Spleen (tissue), 11 donors: ENCODE measurements at regions not wholly inside any gene's neighbourhood (a gene's known extent, or its start where the extent isn't known, plus 50 kb on each side); places are given as distances from the start of the nearest gene placed in this dataset.

Experiments
- DNase-seq: peaks from one replicate; pipeline ENCODE4 v3.0.0-alpha.2; 2020
- H3K27ac ChIP-seq, 8 donors: fragments of 200-600 bp; sonication (generic) in 7 of 8; 1 replicate in 4 of 8; 2 replicates in 4 of 8; pipeline versions ENCODE4 v1.5.0 to v1.8.0; 2016 to 2021; ENCODE audit warnings: inconsistent platforms in 4 of 8, mild to moderate bottlenecking in 4 of 8, moderate library complexity in 1 of 8
- H3K27me3 ChIP-seq, 7 donors: fragments of 200-600 bp; sonication (generic) in 6 of 7; replicated peaks in 1 of 7; 1 replicate in 4 of 7; 2 replicates in 3 of 7; pipeline versions ENCODE4 v1.5.0 to v1.8.0; 2016 to 2021; ENCODE audit warnings: inconsistent platforms in 3 of 7, mild to moderate bottlenecking in 1 of 7
- H3K36me3 ChIP-seq, 6 donors: fragments of 200-600 bp; sonication (generic) in 5 of 6; 1 replicate in 4 of 6; 2 replicates in 2 of 6; pipeline versions ENCODE4 v1.5.0 to v1.8.0; 2016 to 2021; ENCODE audit warnings: inconsistent platforms in 2 of 6
- H3K4me1 ChIP-seq, 6 donors: fragments of 200-600 bp; sonication (generic) in 5 of 6; 1 replicate in 3 of 6; 2 replicates in 3 of 6; pipeline versions ENCODE4 v1.5.0 to v1.8.0; 2016 to 2021; ENCODE audit warnings: inconsistent platforms in 3 of 6
- H3K4me3 ChIP-seq, 8 donors: fragments of 200-600 bp; sonication (generic) in 7 of 8; 1 replicate in 4 of 8; 2 replicates in 4 of 8; pipeline versions ENCODE4 v1.5.0 to v1.8.0; 2016 to 2021; ENCODE audit warnings: inconsistent platforms in 4 of 8, mild to moderate bottlenecking in 4 of 8, moderate library complexity in 2 of 8
- H3K9me3 ChIP-seq, 8 donors: fragments of 200-600 bp; sonication (generic) in 7 of 8; 1 replicate in 4 of 8; 2 replicates in 4 of 8; pipeline versions ENCODE4 v1.5.0 to v1.8.0; 2016 to 2021; ENCODE audit warnings: inconsistent platforms in 4 of 8
- POLR2A ChIP-seq, 3 donors: fragments of 450-650 bp; IDR thresholded peaks; one replicate each; pipeline ENCODE4 v1.5.1; 2017; ENCODE audit warnings: antibody characterized with exemption in 3 of 3, mild to moderate bottlenecking in 1 of 3
- POLR2AphosphoS5 ChIP-seq, 3 donors: sonication (generic); formaldehyde crosslinking; IDR thresholded peaks; one replicate each; pipeline ENCODE4 v1.5.1; 2017; ENCODE audit warnings: antibody characterized with exemption in 3 of 3
- WGBS, 5 donors: extraction: QIAGEN DNeasy Blood & Tissue Kit in 3 of 5; methylation state at CpG; one replicate each; pipeline versions ENCODE4 v1.1.5 to v1.1.7; 2013 to 2018; 5-methylcytosine and 5-hydroxymethylcytosine counted together
- intact Hi-C: fragments of 100-400 bp; cut with DNase I; formaldehyde crosslinking; loops from one replicate; pipeline ENCODE4 v1.15.0; 2023; ENCODE audit warnings: low total_unique reads
- TF ChIP-seq, protein P1 (sequence below), 11 experiments: fragments of 200-600 bp in 7 of 11; fragments of 450-650 bp in 4 of 11; sonication (generic) in 4 of 11; IDR thresholded peaks in 8 of 11; conservative IDR thresholded peaks in 3 of 11; 1 replicate in 7 of 11; 2 replicates in 4 of 11; pipeline versions ENCODE4 v1.4.0 to v1.8.0; 2016 to 2021; ENCODE audit warnings: antibody characterized with exemption in 11 of 11, inconsistent platforms in 4 of 11, mild to moderate bottlenecking in 1 of 11
- donor health status: healthy with polysubstance abuse.
- donor health status: DM: no; HTN: no; CAD: no; lungs with moderate emphysema.
- donor health status: DM: no; HTN: no; CAD: no.
- donor health status: Bipolar disorder and iron deficiency.
- donor health status: healthy.
- donor health status: DM: no; HTN: no; CAD: no.
- donor health status: DM: yes; HTN: yes; CAD: no.

GRCh38 chr3:38964204-38964603, 87.5 kb downstream of the SCN11A start:
- Histone ChIP-seq H3K4me3 (no peak overlapping the region), H3K27ac (no peak overlapping the region), H3K9me3 (no peaks in the 10 kb centered on the region), H3K4me1 (peaks cover 0 to 9% (median 0%) of the 10 kb centered on the region in 6 donors), H3K27me3 (peaks cover 0 to 5% (median 0%) of the 10 kb centered on the region in 7 donors), H3K36me3 (no peaks in the 10 kb centered on the region)
- 70 to 97% (median 91%) methylated on average over 5 of the region's 5 CpGs for WGBS, 5 donors
- DNase-seq = no peak
- TF ChIP-seq POLR2AphosphoS5 (IDR thresholded peaks at IDR 0.05) (no peak), POLR2A (IDR thresholded peaks at IDR 0.05) (no peak)
- TF ChIP-seq, protein P1, sequence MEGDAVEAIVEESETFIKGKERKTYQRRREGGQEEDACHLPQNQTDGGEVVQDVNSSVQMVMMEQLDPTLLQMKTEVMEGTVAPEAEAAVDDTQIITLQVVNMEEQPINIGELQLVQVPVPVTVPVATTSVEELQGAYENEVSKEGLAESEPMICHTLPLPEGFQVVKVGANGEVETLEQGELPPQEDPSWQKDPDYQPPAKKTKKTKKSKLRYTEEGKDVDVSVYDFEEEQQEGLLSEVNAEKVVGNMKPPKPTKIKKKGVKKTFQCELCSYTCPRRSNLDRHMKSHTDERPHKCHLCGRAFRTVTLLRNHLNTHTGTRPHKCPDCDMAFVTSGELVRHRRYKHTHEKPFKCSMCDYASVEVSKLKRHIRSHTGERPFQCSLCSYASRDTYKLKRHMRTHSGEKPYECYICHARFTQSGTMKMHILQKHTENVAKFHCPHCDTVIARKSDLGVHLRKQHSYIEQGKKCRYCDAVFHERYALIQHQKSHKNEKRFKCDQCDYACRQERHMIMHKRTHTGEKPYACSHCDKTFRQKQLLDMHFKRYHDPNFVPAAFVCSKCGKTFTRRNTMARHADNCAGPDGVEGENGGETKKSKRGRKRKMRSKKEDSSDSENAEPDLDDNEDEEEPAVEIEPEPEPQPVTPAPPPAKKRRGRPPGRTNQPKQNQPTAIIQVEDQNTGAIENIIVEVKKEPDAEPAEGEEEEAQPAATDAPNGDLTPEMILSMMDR (IDR thresholded peaks at IDR 0.05 in 8 of 11, conservative IDR thresholded peaks at IDR 0.05 in 3 of 11) = no peak
- intact Hi-C loops = no loop called here

GRCh38 chr3:38960953-38961622, 90.7 kb downstream of the SCN11A start:
- TF ChIP-seq, protein P1 (IDR thresholded peaks at IDR 0.05 in 8 of 11, conservative IDR thresholded peaks at IDR 0.05 in 3 of 11) = peak in 10 of 11 experiments; percentile 12 to 75 (median 58)
- no peak for TF ChIP-seq POLR2AphosphoS5 (IDR thresholded peaks at IDR 0.05)
- 5 to 21% (median 8%) methylated on average over 5 of the region's 5 CpGs for WGBS, 5 donors

DNA sequence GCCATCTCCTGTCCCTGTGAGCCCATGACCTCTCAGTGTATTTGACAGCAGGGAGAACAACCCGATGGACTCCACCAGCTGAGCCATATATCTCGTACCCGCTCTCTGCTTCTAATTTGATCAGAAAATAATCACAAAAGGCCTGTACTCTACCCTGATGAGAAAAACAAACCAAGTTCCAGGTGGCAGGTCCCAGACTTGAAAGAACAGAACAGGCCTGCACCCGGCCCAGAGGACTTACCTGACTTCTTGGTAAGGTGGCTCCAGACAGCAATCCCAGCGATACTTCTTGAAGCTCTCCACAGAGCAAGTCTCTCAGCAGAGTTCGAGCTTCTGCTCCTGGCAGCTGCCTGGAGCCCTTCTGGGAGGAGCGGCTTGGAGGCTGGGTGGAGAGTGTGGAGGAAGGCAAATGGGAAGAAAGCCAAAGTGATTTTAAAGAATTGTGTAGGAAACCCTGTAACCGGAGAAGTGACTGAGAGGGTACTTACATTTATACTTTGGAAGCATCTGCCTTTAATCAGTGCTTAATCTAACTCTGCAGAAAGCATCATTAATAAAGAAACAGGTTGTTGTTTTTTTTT, 91.6 kb downstream of the SCN11A start:
- Histone ChIP-seq H3K27ac (peak overlapping the region in 6 of 8 donors; percentile 1 to 69 (median 55)), H3K4me3 (peak overlapping the region in 1 of 8 donors; percentile 11), H3K9me3 (no peaks in the 10 kb centered on the region), H3K36me3 (no peaks in the 10 kb centered on the region), H3K27me3 (no peaks in the 10 kb centered on the region), H3K4me1 (peaks cover 0 to 9% (median 0%) of the 10 kb centered on the region in 6 donors)
- DNase-seq = no peak
- intact Hi-C loops = no loop called here
- 67 to 79% (median 73%) methylated on average over 8 of the region's 8 CpGs for WGBS, 5 donors
- TF ChIP-seq, protein P1 (IDR thresholded peaks at IDR 0.05 in 8 of 11, conservative IDR thresholded peaks at IDR 0.05 in 3 of 11) = no peak
- TF ChIP-seq POLR2AphosphoS5 (IDR thresholded peaks at IDR 0.05) (no peak), POLR2A (IDR thresholded peaks at IDR 0.05) (no peak)

More at GRCh38 chr3:38960953-38961622, 90.7 kb downstream of the SCN11A start:
- Histone ChIP-seq H3K27me3 (no peaks in the 10 kb centered on the region), H3K36me3 (no peaks in the 10 kb centered on the region), H3K4me1 (peaks cover 0 to 9% (median 0%) of the 10 kb centered on the region in 6 donors), H3K27ac (peak overlapping the region in 7 of 8 donors; percentile 1 to 69 (median 51)), H3K9me3 (no peaks in the 10 kb centered on the region), H3K4me3 (no peak overlapping the region)
- no peak for DNase-seq
- intact Hi-C loops = no loop called here

DNA sequence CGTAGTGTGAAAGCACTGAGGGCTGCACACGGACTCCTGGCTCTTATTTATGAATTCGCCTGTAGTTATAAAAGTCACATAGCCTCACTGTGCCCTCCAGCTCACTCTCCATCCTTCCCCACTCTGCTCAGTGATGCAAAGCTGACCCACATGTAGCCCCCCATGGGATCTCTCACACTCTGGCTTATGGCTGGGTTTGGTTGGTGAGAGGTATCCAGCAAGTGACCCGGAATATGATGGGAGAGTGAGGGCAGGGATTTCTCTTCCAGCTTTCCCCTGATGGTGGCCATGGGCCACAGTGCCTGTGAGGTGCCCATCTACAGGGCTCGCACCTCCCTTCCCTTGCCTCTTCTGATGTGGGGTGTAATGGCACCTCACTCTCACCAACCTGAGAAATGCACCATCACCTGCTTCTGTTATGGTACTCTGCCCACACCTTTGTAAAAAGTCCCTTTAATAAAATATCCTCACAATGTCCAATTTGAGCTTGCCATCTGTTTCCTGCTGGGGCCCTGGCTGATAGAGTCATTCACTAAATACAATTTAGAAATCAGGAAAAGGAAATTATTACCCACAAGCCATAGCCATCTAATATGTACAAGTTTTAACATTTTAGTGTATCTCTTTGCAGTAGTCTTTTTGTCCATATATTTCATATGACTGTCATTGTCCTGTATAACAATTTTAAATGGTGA, 93.6 kb downstream of the SCN11A start:
- no peak overlapping the region for H3K4me3 ChIP-seq
- H3K27ac ChIP-seq = peak overlapping the region in 2 of 8 donors; percentile 4 to 69
- 68 to 83% (median 83%) methylated on average over 5 of the region's 5 CpGs for WGBS, 5 donors
- intact Hi-C loops = no loop called here
- no peaks in the 10 kb centered on the region for H3K9me3 ChIP-seq
- peaks cover 0 to 9% (median 0%) of the 10 kb centered on the region in 6 donors for H3K4me1 ChIP-seq
- H3K36me3 ChIP-seq = no peaks in the 10 kb centered on the region
- no peak for DNase-seq
- no peaks in the 10 kb centered on the region for H3K27me3 ChIP-seq
- TF ChIP-seq POLR2AphosphoS5 (IDR thresholded peaks at IDR 0.05) (no peak), POLR2A (IDR thresholded peaks at IDR 0.05) (no peak)
- TF ChIP-seq, protein P1 (IDR thresholded peaks at IDR 0.05 in 8 of 11, conservative IDR thresholded peaks at IDR 0.05 in 3 of 11) = no peak
